Panc1 (cell line): ENCODE measurements at regions not wholly inside any gene's neighbourhood (a gene's known extent, or its start where the extent isn't known, plus 50 kb on each side); places are given as distances from the start of the nearest gene placed in this dataset.

Source experiments
- ATAC-seq: fragments of 200-7000 bp; cut with Tn5 transposase; 2 replicates; pipeline ENCODE4 v1.9.1; 2020; ENCODE audit warnings: mild to moderate bottlenecking, moderate library complexity
- BruUV-seq: library from RNA; stranded (reverse); fragments of 400-500 nt; replicated peaks from 2 replicates; lab custom pipeline; 2021; lab: Mats Ljungman, UMichigan
- CTCF ChIA-PET: fragments of 300-600 bp; sonication (Branson Sonifier 250); formaldehyde crosslinking; loops from one replicate; lab custom pipeline; 2022; ENCODE audit warnings: antibody characterized with exemption; lab: Charles Lee
- POLR2A ChIA-PET: fragments of 300-600 bp; sonication (Branson Sonifier 250); formaldehyde crosslinking; loops from one replicate; lab custom pipeline; 2022; ENCODE audit warnings: antibody characterized with exemption; lab: Charles Lee
- DNase-seq: peaks from one replicate; pipeline ENCODE4 v3.0.0-alpha.2; 2010; ENCODE audit warnings: low read depth, low spot score
- H3K27ac ChIP-seq: 2 replicates; pipeline ENCODE4 v1.5.1; 2011; ENCODE audit warnings: mild to moderate bottlenecking, low read length, inconsistent platforms
- H3K27me3 ChIP-seq: fragments of 200-500 bp; sonication (Bioruptor generic); 2 replicates; pipeline ENCODE4 v1.6.0; 2014; ENCODE audit warnings: low read length, inconsistent platforms; ENCODE audit not compliant: control insufficient read depth, insufficient read depth
- H3K36me3 ChIP-seq: fragments of 200-500 bp; sonication (Bioruptor generic); 2 replicates; pipeline ENCODE4 v1.5.1; 2014; ENCODE audit warnings: inconsistent platforms, mild to moderate bottlenecking, low read length, moderate library complexity; ENCODE audit not compliant: control insufficient read depth, insufficient read depth
- H3K4me1 ChIP-seq: 2 replicates; pipeline ENCODE4 v1.5.1; 2011; ENCODE audit warnings: inconsistent platforms, mild to moderate bottlenecking, low read length, moderate library complexity; ENCODE audit not compliant: control insufficient read depth, insufficient read depth
- H3K4me3 ChIP-seq, 2 experiments: 2 replicates each; pipeline ENCODE4 v1.5.1; 2011 to 2012; ENCODE audit warnings: low read depth in 2 of 2, low read length in 2 of 2, mild to moderate bottlenecking in 2 of 2, inconsistent platforms in 1 of 2, moderate library complexity in 1 of 2
- H3K9me3 ChIP-seq: fragments of 200-500 bp; sonication (Bioruptor generic); 2 replicates; pipeline ENCODE4 v1.5.1; 2014; ENCODE audit warnings: low read depth, mild to moderate bottlenecking, inconsistent platforms, low read length, moderate library complexity; ENCODE audit not compliant: control insufficient read depth, insufficient read depth
- CTCF ChIP-seq: fragments of 450-650 bp; IDR thresholded peaks from 2 replicates; pipeline ENCODE4 v1.5.1; 2017; ENCODE audit warnings: mild to moderate bottlenecking
- POLR2AphosphoS5 ChIP-seq: IDR thresholded peaks from 2 replicates; pipeline ENCODE4 v1.6.1; 2012; ENCODE audit warnings: mild to moderate bottlenecking, low read depth, low read length, moderate library complexity
- REST ChIP-seq, 2 experiments: IDR thresholded peaks; 2 replicates each; pipeline ENCODE4 v1.6.1; 2011 to 2012; ENCODE audit warnings: low read depth in 2 of 2, control low read depth in 1 of 2, low read length in 1 of 2, mild to moderate bottlenecking in 1 of 2, moderate library complexity in 1 of 2; ENCODE audit not compliant: insufficient read depth in 1 of 2
- SIN3A ChIP-seq: IDR thresholded peaks from 2 replicates; pipeline ENCODE4 v1.6.1; 2012; ENCODE audit warnings: low read depth, mild to moderate bottlenecking, low read length, moderate library complexity, borderline replicate concordance; ENCODE audit not compliant: insufficient read depth
- TCF7L2 ChIP-seq: IDR thresholded peaks from 2 replicates; pipeline ENCODE4 v1.6.1; 2011; ENCODE audit warnings: mild to moderate bottlenecking, low read depth, low read length, inconsistent platforms
- in situ Hi-C: cut with HindIII; loops from 2 replicates; pipeline ENCODE4 v1.10.0; 2016; ENCODE audit warnings: low sequenced_read_pairs, low pct_unique_long_range_greater_than_20kb
- intact Hi-C: fragments of 100-400 bp; cut with micrococcal nuclease; formaldehyde crosslinking; loops from one replicate; pipeline ENCODE4 v1.10.0; 2022; ENCODE audit not compliant: unreplicated experiment

- DNase-seq = no peak
- Histone ChIP-seq H3K4me1 (no peaks in the 10 kb centered on the region), H3K36me3 (no peaks in the 10 kb centered on the region), H3K27me3 (no peaks in the 10 kb centered on the region), H3K9me3 (no peaks in the 10 kb centered on the region), H3K27ac (no peak overlapping the region), H3K4me3 (no peak overlapping the region)
- intact Hi-C loops = no loop called here
- ChIA-PET CTCF (no interaction called here), POLR2A (no interaction called here)
- no TSS peak for BruUV-seq
- in situ Hi-C loops = no loop called here
- no peak for ATAC-seq
- no peak for TF ChIP-seq CTCF
- TF ChIP-seq REST (IDR thresholded peaks at IDR 0.05; ENCODE audit: insufficient read depth in 1 of 2, low read depth in 2 of 2, low read length in 1 of 2) = no peak
- no peak for TF ChIP-seq SIN3A
- TF ChIP-seq POLR2AphosphoS5 = no peak
- no peak for TF ChIP-seq TCF7L2
Measured at GRCh38 chr2:53167227-53167626, 600.4 kb upstream of the CHAC2 start.

- Histone ChIP-seq H3K4me1 (no peaks in the 10 kb centered on the region), H3K36me3 (no peaks in the 10 kb centered on the region), H3K9me3 (no peaks in the 10 kb centered on the region; the same call in 1 of the 2 replicates), H3K27me3 (no peaks in the 10 kb centered on the region), H3K27ac (no peak overlapping the region), H3K4me3 (no peak overlapping the region)
- DNase-seq (no peak), ATAC-seq (no peak)
- CTCF ChIA-PET = no interaction called here
- POLR2A ChIA-PET = no interaction called here
- no TSS peak for BruUV-seq
- in situ Hi-C loops = no loop called here
- TF ChIP-seq CTCF (no peak), SIN3A (no peak), POLR2AphosphoS5 (no peak), REST (IDR thresholded peaks at IDR 0.05; ENCODE audit: insufficient read depth in 1 of 2, low read depth in 2 of 2, low read length in 1 of 2) (no peak)
- intact Hi-C loops = no loop called here
Measured at GRCh38 chr2:53150146-53150545, 617.5 kb upstream of the CHAC2 start.
